GM18870 (cell line): ENCODE measurements at regions not wholly inside any gene's neighbourhood (a gene's known extent, or its start where the extent isn't known, plus 50 kb on each side); places are given as distances from the start of the nearest gene placed in this dataset.
"Not testable (repeated sequence)": the region's sequence is repeated elsewhere in the genome, so short reads cannot be mapped to it uniquely, and the experiment has no call there.

Experiments
- ATAC-seq: cut with Tn5 transposase; IDR thresholded peaks from one replicate; pipeline ENCODE4 v1.9.1; 2021; ENCODE audit warnings: moderate library complexity; ENCODE audit not compliant: unreplicated experiment

DNA sequence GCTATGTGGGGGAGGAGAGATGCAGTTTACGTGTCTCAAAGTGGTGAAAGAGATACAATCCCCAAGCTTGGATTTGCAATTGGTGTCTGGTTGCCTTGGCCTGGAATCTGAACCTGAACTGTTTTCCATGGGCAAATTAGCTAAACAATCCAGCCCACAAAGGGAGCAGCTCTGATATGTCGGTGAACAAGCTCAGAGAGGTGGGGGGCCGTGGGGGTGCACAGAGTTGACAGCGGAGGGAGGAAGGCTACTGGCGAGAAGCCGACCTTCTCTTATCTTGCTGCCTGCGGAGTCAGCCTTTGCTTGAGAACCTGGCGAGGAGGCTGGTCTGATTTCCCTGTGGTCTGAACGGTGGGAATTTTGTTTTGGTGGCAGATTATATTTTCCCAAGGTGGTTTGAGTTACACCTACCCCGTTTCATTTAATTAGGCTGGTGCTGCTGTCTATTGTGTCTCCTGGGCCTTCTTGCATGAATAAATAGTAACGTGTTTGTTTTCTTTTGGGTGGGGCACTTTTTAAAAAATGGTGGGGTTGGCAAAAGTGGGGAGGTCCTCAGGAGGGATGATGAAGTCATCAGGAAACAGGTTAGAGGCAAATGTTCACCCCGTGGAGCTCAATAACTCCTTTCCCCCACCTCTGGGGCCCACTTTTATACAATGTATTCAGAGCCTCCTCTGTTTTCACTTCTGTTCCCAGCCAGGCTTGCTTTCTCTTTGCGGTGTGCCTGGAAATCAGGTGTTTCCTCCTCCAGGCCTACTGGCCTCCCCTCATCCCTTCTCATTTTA, 80.9 kb upstream of the IGFBP5 start:
- no peak for ATAC-seq

DNA sequence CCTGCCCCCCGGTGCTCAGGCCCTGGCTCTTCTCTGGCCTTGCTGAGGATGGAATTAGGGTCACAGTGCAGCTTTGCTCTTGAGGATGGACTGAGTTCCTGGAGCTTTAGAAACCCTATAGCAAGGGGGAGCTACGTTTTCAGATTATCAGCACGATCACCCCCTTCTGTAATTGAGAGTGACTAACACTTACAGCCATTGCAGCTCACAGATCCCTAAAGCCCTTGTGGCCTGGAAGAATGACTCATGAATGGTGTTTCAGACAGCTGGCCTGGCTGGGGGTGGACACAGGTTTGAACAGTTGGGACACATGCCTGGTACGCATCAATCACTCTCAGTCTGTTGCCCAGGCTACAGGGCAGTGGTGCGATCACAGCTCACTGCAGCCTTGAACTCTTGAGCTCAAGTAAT, 79.7 kb upstream of the IGFBP5 start:
- no peak for ATAC-seq

DNA sequence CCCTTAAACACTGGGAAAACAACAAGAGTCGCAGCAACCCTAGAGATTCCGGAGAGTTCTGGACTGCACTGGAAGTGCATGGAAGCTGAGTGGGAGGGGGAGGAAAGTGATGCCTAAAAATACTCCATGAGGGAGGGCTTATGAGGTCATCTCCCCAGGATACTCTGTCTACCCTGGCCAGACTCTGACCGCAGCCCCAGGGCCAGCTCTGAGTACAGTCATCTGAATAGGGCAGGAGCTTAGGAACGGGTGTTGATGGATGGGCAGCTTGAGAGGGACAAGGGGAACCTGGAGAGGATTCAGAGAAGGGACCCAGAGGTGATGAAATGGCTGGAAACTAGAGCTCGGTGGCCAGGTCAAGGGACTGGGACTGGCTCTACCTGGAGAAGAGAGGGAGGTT, 79.3 kb upstream of the IGFBP5 start:
- ATAC-seq, result no peak

GRCh38 chr2:216774180-216774579, 78.8 kb upstream of the IGFBP5 start:
- no peak for ATAC-seq

DNA sequence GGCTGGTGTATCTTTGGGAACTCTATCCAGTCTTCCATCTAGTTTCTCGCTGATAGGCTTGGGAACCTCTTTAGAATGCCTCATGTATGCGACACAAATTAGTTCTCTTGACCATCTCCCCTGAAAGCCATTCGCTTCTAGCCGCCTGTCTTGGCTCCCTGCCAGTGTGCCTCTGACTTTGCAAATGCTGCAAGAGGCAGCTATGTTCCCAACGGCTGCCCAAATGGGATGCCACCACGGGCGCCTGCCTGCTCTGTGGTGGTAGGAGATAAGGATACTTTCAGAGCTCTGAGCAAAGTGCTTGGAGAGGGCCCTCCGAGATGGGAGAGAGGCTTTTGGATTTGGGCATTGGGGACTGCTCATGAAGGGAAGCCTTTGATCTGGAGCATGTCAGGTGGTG, 77.7 kb upstream of the IGFBP5 start:
- ATAC-seq, result no peak

GRCh38 chr2:216770717-216771116, 75.4 kb upstream of the IGFBP5 start:
- ATAC-seq, result no peak

- no peak for ATAC-seq
Observed at GRCh38 chr2:216770050-216770449, 74.7 kb upstream of the IGFBP5 start.

GRCh38 chr2:216769626-216770025, 74.3 kb upstream of the IGFBP5 start:
- no peak for ATAC-seq

DNA sequence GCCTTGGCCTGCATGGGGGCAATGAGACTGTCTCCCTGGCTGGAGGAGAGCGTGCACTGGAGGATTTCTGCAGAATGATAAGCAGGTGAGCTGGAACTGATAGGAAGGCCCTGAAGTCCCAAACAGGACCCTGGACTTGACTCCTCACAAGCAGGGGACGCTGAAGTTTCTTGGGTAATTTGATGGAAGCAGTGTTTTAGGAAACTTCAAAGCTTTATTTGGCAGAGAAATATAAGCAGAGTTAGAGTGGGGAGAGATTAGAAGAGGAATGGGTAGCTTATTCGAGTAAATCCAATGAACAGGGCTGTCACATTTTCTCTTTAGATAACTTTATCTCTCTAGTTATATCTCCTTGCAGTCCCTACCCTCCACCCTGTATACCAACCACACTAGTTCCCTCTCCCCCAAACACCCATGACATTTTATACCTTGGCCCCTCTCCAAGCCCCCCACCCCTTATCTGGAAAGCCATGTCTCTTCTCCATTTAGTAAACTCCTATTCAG, 73.6 kb upstream of the IGFBP5 start:
- ATAC-seq, result no peak

DNA sequence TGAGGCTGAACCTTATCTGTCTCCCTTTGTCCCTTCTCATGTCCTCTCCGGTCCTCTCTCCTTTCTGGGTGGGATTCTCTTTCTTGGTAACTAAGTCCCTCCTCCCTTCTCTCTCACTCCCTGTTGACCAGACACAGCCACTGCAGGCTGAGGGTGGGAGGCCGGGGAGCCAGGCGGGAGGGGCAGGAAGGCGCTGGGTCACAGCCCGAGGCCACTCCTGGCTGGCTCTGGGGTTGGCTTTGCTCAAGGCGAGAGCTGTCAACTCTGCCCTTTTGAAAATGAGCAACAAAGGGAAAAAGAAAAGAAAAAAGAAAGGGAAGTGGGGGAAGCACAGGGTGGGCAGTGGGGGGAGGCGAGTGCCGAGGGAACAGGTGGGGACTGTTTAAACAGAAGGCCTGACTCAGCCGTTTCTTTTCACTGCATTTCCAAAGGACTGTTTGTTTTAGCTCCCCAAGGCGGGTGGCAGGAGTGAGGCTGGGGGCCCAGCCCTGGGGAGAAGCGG, 70.5 kb upstream of the IGFBP5 start:
- ATAC-seq, result no peak

DNA sequence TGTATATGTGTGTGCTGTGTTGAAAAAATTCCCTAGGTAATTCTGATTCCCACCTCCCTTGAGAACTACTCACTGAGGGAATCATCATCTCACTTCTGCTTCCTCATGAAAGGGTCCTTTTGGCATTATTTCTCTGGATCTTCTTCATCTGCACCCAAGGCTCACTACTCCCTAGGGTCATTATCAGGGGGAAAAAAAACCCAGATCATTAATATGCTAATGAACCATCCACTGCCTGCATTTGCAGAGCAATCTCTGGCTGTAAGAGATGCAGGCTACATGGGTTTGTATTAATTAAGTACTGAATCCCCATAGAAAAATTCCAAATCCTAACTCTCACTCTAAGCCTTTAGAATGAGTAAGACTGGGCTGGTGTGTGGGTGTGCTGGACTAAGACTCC, 68.0 kb upstream of the IGFBP5 start:
- no peak for ATAC-seq

GRCh38 chr2:216761809-216762208, 66.5 kb upstream of the IGFBP5 start:
- no peak for ATAC-seq

GRCh38 chr2:216761133-216761532, 65.8 kb upstream of the IGFBP5 start:
- ATAC-seq, result no peak

DNA sequence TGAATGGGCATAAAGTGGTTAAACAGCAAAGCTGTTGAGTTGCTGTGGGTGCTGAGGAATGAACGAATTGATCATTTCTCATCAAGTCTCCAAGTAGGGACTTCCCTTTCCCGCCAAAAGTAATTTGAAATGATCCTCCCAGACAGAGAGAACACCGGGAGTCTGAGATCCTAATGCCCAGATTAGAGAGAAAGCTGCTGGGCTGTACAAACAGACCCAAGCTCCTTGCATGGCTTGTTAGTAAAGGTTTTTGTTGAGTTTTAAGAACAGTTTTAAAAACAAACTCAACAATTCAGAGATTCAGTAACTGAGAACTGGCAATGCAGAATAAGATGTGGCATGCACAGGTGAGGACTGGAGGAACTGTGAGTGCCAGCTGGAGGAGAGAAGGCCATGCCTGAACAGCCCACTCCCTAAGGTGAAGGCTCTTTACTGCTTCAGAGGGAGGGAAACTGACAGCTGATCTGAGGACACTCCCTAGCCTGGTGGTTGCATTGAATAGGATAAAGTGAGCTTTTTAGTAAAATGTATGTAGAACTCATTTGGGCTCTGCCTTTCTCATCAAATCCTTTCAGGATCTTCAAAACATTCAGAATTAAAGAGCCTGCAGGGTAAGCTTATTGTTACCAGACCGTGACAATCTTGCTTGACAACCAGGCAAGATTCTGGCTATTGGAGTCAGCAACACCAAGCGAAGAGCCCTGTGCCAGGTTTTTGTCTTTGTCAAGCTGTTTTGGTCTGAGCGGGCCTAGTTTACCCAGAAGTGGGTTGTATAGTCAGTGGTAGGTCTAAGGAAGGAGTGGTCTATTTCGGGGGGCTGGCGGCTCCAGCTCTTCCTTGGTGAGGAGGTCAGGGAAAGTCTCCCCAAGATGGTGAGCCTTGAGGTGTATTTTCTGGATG, 63.2 kb upstream of the IGFBP5 start:
- no peak for ATAC-seq

GRCh38 chr2:216757532-216757931, 62.2 kb upstream of the IGFBP5 start:
- ATAC-seq, result no peak

DNA sequence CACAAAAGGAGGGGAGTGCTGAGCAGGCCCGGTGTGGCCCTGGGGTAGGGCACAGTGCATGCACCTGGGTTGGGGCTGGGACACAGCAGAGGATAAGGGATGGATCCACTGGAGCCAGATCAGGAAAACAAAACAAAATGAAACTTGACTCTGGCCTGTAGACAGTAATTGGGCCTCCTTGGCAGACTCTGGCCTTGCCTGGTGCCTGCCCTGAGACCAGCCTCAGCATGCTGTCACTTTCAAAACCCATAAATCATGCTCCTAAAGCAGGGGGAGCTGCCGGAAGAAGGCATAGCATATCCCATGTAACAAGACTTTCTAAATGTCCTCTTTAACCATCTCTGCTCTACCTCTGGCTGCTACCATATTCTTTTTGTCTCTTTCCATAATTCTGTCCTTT, 61.1 kb upstream of the IGFBP5 start:
- no peak for ATAC-seq

- ATAC-seq, result no peak
Observed at GRCh38 chr2:216754812-216755211, 59.5 kb upstream of the IGFBP5 start.

- ATAC-seq, result no peak
Observed at GRCh38 chr2:216754336-216754735, 59.0 kb upstream of the IGFBP5 start.

GRCh38 chr2:216752855-216753505, 57.6 kb upstream of the IGFBP5 start:
- ATAC-seq, result no peak

DNA sequence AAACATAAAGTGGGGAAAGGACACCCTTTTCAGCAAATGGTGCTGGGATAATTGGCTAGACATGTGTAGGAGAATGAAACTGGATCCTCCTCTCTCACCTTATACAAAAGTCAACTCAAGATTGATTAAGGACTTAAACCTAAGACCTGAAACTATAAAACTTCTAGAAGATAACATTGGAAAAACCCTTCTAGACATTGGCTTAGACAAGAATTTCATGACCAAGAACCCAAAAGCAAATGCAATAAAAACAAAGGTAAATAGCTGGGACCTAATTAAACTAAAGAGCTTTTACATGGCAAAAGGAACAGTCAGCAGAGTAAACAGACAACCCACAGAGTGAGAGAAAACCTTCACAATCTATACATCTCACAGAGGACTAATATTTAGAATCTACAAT, 55.4 kb upstream of the IGFBP5 start:
- not testable (repeated sequence) for ATAC-seq

- ATAC-seq, result not testable (repeated sequence)
Observed at GRCh38 chr2:216746268-216746667, 50.9 kb upstream of the IGFBP5 start.
